GM19023 (cell line): ENCODE measurements at regions not wholly inside any gene's neighbourhood (a gene's known extent, or its start where the extent isn't known, plus 50 kb on each side); places are given as distances from the start of the nearest gene placed in this dataset.

Experiments
- ATAC-seq: cut with Tn5 transposase; IDR thresholded peaks from one replicate; pipeline ENCODE4 v1.9.1; 2021; ENCODE audit warnings: mild to moderate bottlenecking, moderate library complexity; ENCODE audit not compliant: unreplicated experiment

DNA sequence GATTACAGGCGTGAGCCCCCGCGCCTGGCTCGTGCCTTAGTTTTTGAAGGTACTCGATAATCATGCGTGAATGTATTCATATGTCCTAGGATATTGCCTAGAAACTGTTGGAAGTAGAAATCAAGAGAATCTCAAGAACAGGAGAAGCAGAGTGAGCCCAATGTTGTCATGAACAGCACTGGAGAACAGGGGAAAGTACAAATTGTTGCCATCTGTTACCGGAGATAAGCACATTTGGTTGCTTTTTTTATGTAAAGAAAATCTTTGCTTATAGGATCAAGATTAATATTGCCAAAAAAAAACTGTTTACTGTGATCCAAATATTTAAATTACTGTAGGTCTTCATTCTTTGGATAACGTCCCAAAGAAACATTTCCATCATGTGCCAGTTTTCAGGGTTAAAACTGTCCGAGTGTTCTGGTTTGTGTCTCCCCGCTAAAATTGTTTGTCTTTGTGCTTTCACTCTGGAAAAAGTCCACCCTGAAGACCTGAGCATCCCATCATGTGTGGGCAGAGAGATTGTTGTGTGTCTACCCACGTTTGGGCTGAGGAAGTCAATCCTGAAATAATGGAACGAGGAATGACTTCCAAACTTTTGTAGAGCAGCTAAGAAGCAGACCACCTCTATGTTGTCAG, 95.7 kb upstream of the CELF2 start:
- ATAC-seq, result no peak

DNA sequence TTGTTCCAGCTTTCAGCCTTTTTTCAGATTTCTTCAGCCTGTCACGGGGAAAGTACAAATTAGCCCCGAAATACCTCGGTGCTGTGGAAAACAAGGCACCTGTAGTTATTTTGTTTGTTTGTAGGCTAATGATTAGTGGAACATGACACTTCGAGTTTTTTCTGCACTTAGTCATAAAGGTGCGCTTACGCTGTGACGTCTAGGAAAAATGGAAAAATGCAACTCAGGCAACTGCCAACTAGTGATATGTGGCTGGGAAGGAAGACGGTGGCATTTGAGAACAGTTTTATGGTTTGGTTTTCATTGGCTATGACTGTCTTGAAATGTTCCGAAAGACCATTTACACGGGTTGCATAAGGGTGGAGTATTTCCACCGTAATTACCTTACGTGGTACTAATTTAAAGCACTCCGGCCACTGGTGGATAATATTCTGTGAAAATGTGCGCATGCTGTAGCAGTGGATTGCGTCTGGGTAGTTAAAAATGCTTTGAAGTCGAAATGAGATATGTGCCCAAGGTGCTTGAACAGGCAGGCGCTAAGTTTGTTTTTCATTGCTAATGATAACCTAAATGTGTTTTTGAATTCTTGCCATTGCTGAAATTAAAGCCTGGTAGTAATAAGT, 94.5 kb upstream of the CELF2 start:
- no peak for ATAC-seq

DNA sequence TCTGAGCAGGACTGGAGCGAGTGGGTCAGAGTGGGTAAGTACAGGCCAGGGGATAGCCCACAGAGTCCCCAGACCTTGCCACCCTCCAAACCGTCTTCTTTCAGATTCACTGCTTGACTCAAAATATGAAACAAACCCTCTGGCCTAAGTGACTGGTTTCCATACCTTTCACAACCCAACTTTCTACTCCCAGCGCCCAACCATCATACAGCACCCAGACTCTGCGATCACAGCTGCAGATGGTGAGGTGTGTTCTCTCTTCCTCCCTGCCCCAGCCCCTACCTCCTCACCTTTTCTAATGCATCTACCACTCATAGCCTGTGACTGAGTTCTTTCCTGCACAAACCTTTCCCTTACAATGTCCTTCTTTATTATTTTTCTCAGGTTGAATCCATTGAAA, 92.0 kb upstream of the CELF2 start:
- ATAC-seq, result no peak

DNA sequence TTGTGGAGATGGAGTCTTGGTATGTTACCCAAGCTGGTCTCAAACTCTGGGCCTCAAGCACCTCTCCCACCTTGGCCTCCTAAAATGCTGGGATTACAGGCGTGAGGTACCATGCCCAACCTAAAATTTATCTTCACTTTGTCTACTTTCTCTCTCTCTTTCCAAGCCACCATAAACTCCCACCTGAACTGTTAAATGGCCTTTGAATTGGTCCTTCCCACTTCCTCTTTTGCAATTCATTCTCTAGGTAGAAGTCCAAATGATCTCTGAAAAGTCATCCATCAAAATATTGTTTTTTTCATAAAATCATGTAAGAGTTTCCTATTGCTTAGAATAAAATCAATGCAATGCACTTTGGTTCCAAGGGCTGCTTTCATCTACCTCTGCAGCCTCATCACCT, 90.1 kb upstream of the CELF2 start:
- ATAC-seq, result no peak

DNA sequence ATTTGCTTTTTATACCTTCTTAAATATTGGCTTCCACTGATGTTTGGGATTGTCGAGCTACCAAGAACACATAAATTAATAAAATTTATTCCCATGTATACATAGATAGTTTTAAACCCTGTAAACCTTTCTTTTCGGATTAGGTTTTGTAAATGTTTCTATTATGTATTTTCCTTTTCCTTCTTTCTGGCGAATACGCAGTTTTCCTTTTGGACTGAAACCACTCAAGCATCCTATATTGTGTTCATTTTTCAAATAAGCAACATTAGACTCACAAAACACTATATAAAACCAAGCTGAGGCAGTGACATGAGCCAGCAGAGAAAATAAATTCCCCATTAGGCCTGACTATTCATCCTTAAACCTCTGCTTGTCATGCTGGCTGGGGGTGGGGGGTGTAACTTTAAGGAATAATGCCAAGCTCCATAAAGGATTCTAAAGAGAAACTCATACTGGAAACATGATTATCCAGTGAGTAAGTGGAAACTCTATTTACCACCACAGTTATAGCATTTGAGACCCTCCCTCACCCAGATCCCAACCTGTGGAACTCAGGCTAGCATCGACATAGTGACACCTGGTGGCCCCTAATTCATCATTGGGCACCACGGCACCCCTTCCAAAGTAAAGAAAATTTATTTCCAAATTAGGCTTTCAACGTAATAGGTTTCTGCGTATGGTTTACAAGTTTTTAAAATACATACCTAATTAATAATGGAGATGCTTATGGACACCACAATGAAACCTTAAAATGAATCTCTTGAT, 86.5 kb upstream of the CELF2 start:
- no peak for ATAC-seq

DNA sequence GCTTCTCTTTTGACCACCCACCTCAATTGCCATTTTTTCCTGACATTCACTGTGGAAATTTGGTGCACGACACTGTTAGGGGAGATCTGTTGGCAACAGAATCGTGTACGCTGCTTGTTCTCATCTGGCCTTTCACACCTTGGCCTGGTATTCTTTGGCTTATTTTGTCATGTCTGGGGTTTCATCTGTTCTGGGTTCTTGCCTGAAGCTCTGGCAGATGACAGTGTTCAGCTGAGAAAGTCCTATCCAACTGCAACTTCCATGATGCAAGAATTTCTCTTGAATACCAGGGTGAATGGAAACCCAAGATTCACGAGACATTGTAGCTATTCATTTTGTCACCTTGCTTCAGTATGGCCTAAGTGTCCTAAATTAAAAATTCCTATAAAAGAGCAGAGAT, 82.6 kb upstream of the CELF2 start:
- ATAC-seq, result no peak

DNA sequence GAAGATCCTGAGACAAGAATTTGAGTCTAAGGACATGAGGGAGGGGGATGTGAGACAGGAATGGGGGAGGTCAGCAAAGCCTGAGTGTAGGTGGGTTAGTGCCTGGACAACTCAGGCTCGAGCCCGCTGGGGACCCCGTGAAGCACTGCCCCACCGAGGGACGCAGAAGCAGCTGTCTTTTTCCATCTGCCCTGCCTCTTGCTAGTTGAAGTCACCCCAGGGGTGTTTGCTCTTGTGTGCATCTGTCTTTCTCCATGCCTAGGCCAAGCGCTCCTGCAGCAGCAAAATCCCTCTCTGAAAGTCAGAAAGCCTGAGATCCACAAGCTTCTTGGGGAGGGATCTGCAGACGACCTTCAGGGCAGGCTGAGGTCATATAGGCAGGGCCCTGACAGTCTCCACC, 79.0 kb upstream of the CELF2 start:
- ATAC-seq, result no peak

DNA sequence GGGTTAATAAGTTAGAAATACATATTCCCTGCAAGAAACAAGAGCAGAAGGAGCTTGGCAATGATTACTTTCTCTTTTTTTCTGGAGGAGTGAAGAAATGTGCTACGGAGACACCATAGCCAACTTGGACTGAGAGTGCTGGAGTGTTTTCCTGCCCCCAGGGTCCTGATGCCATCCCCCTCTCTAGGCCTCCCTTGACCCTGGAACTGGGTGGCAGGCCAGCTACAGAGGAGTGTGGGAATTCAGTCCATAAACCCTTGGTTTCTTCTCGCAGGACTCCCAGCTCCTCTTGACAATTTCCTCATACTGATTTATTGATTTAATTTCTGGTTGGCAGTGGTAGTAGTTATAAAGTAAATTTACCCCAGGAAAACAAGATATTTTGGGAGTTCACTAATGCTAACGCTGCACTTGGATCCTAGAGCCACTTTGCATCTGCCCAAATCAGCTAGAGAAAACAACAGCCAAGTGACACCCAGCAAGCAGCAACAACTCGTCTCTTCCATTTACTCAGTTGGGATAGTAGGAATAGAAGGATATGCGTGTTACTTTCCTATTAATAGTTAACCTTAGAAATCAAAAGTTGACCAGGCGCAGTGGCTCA, 76.4 kb upstream of the CELF2 start:
- ATAC-seq, result no peak

DNA sequence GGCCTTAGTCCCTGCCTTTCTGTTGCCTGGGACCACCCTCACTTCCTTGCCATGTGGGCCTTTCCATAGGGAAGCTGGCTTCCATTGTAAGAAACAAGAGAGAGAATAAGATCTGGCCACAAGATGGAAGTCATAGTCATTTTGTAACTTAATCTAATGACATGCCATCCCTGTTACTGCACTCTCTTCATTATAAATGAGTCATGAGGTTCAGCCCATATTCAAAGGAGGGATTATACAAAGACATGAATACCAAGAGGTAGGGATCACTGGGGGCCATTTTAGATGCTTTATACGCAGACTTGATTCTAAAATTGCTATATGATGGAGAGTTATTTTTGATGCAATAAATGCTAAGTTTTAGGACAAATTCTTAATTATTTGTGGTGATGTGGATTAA, 75.2 kb upstream of the CELF2 start:
- no peak for ATAC-seq

DNA sequence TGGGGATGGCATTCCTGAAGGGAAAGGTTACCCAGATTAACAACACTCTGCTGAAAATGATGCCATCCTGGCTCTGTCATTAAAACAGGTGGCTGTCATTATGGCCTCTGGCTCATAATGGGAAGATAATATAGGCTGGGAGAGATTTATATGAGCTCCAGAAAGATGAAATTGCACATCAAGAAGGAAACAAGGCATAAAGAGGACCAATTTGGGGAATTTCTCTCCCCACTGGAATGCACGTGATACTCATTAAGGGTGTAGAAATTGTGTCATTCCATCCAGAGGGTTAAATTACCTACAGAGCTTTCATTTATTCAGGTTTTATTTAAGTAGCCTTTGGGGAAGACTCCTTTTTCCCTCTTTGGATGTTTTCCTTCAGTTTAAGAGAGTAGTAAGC, 71.6 kb upstream of the CELF2 start:
- ATAC-seq, result no peak

DNA sequence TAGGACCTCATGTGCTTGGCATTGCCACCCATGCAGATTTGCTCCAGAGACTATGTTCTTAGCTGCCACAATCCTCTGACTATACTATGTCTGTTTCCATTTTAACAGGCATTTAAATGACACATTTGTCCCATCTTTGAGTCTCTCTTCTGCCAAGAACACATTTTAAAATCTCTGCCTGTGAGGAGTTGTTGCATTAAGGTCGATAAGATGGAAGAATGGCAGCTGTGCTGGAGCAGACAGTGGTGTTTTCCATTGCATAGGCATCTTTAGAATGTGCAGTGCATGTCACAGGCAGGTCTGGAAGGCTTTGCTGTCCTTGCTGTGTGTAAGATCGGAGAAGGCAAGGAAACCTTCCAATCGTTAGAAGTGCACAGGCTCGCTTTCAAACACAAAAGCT, 70.9 kb upstream of the CELF2 start:
- no peak for ATAC-seq

DNA sequence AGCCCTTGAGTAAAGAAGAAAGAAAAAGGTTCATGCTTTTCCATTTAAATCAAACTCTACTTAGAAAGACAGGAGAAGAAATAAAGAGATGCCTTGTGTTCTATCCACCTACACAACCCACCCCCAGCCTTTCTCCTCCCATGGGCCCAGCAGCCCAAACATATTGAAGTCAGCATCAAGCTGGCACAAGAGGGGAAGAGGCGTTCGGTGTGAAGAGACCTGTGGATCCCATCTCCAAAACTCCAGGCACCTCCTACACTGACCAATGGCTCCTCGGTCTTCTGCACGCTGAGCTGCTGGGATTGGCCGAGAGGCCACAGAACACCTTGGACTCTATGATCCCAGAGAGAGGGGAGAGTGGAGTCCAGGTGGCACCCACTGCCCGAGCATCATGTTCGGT, 66.0 kb upstream of the CELF2 start:
- ATAC-seq, result no peak

DNA sequence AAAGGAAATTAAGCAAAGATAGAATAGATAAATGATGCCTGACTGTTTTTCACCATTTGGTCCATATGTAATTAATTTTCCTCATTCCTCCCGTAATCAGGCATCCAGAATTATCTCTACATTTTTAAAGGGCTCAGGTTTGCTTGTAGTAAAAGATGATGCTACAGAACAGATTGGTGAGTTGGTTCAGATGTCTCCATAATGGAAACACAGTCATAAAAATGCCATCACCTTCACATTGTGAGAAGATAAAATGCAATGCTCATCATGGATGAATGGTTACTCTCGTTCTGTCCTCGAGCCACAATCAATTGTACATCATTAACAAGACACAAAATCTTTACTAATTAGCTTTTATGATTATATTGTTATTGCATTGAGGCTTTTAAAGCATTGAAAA, 64.9 kb upstream of the CELF2 start:
- ATAC-seq, result no peak

DNA sequence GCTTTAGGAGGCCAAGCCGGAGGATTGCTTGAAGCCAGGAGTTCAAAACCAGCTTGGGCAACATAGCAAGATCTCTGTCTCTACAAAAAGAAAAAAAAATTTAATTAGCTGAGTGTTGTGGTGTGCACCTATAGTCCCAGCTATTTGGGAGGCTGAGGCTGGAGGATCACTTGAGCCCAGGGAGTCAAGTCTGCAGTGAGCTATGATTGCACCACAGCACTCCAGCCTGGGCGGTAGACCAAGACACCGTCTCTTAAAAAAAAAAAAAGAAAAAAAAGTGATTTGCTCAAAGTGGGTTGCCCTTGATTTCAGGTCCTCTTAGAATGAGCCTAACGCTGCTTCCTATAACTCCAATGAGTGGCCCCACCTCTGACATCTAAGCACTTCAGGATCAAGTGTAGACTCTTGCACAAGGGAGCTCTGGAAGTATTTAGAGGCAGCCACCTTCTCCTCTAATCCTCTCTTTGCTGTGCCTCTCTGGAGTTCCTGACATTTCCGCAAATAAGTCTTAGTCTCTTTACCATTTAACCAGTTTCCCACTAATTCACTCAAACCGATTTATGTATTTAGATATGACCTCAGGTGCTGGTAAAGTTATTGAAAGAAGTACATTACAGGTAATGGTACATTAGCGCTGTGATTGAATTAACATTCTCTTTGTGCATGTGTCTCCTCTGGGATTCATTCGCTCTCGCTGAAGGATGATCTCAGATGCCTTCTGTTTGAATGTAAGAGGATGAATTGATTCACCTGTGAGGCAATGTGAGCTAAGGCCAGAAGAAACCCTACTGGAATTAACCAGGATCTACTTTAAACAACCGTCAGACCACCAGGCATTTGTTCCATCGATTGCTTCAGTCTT, 60.8 kb upstream of the CELF2 start:
- ATAC-seq, result no peak

DNA sequence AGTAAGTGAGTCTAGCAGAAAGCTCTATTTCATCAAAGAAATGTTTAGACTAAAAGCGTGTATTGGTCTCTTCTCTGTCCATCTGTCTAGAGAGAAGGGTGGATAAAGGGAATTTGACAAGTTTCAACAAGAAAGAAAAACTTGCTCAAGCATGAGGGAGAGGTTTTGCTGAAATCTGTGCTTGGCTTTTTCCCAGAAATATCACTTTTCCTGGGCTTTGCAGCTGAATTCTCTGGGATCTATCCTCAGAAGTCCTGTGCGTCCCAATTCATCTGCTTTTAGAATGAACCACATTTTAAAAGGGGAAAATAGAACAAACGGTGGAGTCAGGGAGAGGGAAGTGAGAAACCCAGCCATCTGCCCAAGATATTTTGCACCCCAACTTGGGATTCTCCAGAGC, 59.6 kb upstream of the CELF2 start:
- ATAC-seq, result no peak

DNA sequence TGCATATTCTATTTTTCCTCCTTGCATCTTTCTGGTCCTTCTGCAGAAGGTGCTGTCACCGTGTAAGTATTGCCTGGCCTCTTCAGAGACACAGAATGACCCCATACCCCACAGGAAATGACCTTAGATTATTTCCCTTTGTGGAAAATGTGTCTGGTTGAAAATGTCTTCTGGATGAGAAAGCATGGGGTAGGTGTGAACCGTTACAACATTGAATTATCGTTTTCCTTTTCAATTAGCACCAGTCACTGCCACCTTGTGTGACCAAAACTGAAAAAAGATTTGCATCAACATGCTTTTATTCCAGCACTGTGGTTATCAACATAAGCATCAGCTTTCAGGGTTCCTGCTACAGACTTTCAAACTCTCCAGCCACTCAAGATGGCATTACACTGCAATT, 58.0 kb upstream of the CELF2 start:
- no peak for ATAC-seq

DNA sequence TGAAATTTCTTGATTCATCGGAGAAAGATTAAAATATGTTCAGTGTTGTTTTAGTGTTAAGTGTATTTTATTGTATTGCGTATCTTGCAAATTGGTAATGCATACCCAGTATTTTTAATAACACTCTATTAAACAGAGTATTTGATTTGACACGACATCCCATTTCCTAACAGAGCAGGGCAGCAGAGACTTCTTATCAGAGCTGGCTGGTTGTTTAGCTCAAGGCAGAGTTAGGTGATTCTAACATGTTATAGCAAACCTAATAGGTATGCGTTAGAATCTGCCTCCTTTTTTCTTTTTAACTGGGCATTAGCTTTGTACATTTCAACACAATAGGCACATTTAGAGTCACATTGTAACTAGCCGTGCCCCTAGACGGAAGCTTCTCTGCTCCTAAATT, 57.1 kb upstream of the CELF2 start:
- no peak for ATAC-seq

DNA sequence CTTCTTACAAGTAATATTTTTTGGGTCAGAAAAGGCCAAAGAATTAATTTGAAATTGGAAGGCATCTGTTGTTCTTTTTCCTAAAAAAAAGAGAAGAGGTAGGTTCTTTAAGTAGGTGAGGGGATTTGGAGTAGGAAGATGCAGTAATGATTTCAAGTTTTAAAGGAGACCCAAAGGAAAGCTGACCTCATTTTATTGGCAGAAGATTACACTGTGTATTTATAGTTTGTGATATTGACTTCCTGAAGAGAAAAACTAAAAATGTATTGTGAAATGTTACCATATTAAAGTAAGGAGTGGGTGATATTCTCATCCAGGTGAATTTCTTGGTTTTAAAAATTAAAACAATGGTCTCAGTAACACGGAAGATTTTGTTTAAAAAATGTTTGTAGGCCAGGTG, 56.6 kb upstream of the CELF2 start:
- no peak for ATAC-seq

DNA sequence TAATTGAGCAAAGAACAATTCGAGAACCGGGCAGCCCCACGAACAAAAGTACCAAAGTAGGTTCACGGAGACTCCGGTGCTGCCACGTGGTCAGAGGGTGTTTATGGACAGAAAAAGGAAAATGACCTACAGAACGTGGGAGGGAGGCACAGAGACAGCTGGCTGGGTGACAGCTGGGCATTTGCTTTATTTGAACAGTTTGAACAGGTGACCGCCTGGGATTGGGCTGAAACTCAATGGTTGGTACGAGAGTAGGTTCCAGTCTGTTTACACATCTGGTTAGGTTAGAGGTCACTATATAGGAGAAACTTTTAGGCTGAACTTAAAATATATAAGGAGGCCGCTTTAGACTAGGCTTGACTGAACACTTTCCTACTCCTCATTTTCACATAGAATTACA, 50.6 kb upstream of the CELF2 start:
- ATAC-seq, result no peak

DNA sequence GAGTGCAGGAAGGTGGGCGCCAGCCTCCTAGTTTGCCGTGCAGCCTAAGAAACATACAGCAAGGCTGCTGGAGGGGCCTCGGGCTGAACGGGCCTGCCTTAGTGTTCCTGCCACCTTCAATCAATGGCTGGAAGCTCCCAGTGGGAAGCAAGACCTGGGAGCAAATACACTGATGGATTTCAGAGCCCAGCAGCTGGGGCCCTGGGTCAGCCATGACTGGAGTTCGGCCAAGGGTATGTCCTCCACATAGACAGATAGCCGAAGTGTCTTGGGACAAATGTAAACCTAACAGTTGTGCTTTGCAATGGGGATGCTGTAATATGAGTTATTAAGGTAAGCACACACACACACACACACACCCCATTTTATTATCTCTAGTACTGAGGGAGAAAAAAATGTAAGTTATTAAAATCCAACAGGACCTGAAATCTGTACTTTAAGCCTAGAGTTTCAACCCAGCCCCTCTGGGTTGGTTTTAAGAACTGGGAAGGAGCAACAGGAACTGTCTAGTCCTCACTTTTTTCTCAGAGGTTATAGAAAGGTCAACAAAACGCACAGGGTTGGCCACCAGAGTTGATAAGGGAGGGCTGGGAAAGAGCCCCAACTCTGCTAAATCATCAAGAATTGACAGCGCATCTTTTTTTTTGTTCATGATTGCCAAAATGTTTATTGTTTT, 50.0 kb upstream of the CELF2 start:
- ATAC-seq, result no peak
